ENCODE measurements at regions not wholly inside any gene's neighbourhood (a gene's known extent, or its start where the extent isn't known, plus 50 kb on each side); places are given as distances from the start of the nearest gene placed in this dataset.

- Histone ChIP-seq H3K36me3 (ENCODE audit: low read length) (no peaks in the 10 kb centered on the region), H3K9ac (ENCODE audit: low read length) (no peak overlapping the region), H3K9me3 (ENCODE audit: insufficient read depth, low read length) (no peaks in the 10 kb centered on the region), H3K9me2 (replicated peaks; ENCODE audit: insufficient read depth, low read length) (no peaks in the 10 kb centered on the region), H4K20me1 (ENCODE audit: low read depth, low read length) (no peaks in the 10 kb centered on the region), H3K4me3 (ENCODE audit: insufficient read depth, low read length, poor library complexity, severe bottlenecking) (no peak overlapping the region), H2AFZ (ENCODE audit: low read depth, low read length, severe bottlenecking) (no peak overlapping the region), H3K4me2 (ENCODE audit: low read depth, low read length, poor library complexity, severe bottlenecking) (no peak overlapping the region), H3K27me3 (ENCODE audit: low read length) (no peaks in the 10 kb centered on the region), H3K27ac (ENCODE audit: low read depth, low read length) (no peak overlapping the region), H3F3A (ENCODE audit: insufficient read depth) (no peaks in the 10 kb centered on the region), H3K79me2 (ENCODE audit: insufficient read depth, low read length) (no peaks in the 10 kb centered on the region)
- no peak for TF ChIP-seq EZH2phosphoT487 (conservative IDR thresholded peaks at IDR 0.05; ENCODE audit: low read length)
- no peak for TF ChIP-seq CTCF (IDR thresholded peaks at IDR 0.05; ENCODE audit: insufficient read depth, low read length, poor library complexity, severe bottlenecking)
Observed at GRCh38 chr13:106865716-106866440, 297.9 kb upstream of the ARGLU1 start.

- Histone ChIP-seq H4K20me1 (ENCODE audit: low read depth, low read length) (no peaks in the 10 kb centered on the region), H3K36me3 (ENCODE audit: low read length) (no peaks in the 10 kb centered on the region), H3K4me2 (ENCODE audit: low read depth, low read length, poor library complexity, severe bottlenecking) (no peak overlapping the region), H3F3A (ENCODE audit: insufficient read depth) (no peaks in the 10 kb centered on the region), H3K9me3 (ENCODE audit: insufficient read depth, low read length) (no peaks in the 10 kb centered on the region), H3K27me3 (ENCODE audit: low read length) (no peaks in the 10 kb centered on the region), H3K4me3 (ENCODE audit: insufficient read depth, low read length, poor library complexity, severe bottlenecking) (no peak overlapping the region), H2AFZ (ENCODE audit: low read depth, low read length, severe bottlenecking) (no peak overlapping the region), H3K9ac (ENCODE audit: low read length) (no peak overlapping the region), H3K9me2 (replicated peaks; ENCODE audit: insufficient read depth, low read length) (no peaks in the 10 kb centered on the region), H3K27ac (ENCODE audit: low read depth, low read length) (no peak overlapping the region), H3K79me2 (ENCODE audit: insufficient read depth, low read length) (no peaks in the 10 kb centered on the region)
- TF ChIP-seq EZH2phosphoT487 (conservative IDR thresholded peaks at IDR 0.05; ENCODE audit: low read length) = no peak
- no peak for TF ChIP-seq CTCF (IDR thresholded peaks at IDR 0.05; ENCODE audit: insufficient read depth, low read length, poor library complexity, severe bottlenecking)
Observed at GRCh38 chr13:106859533-106859904, 291.6 kb upstream of the ARGLU1 start.

GRCh38 chr13:106858903-106859532 lies 291.1 kb upstream of the ARGLU1 start:
- Histone ChIP-seq H3K27me3 (ENCODE audit: low read length) (no peaks in the 10 kb centered on the region), H3F3A (ENCODE audit: insufficient read depth) (no peaks in the 10 kb centered on the region), H3K36me3 (ENCODE audit: low read length) (no peaks in the 10 kb centered on the region), H3K4me3 (ENCODE audit: insufficient read depth, low read length, poor library complexity, severe bottlenecking) (no peak overlapping the region), H3K4me2 (ENCODE audit: low read depth, low read length, poor library complexity, severe bottlenecking) (no peak overlapping the region), H3K9ac (ENCODE audit: low read length) (no peak overlapping the region), H4K20me1 (ENCODE audit: low read depth, low read length) (no peaks in the 10 kb centered on the region), H2AFZ (ENCODE audit: low read depth, low read length, severe bottlenecking) (no peak overlapping the region), H3K9me2 (replicated peaks; ENCODE audit: insufficient read depth, low read length) (no peaks in the 10 kb centered on the region), H3K9me3 (ENCODE audit: insufficient read depth, low read length) (no peaks in the 10 kb centered on the region), H3K27ac (ENCODE audit: low read depth, low read length) (no peak overlapping the region), H3K79me2 (ENCODE audit: insufficient read depth, low read length) (no peaks in the 10 kb centered on the region)
- TF ChIP-seq CTCF (IDR thresholded peaks at IDR 0.05; ENCODE audit: insufficient read depth, low read length, poor library complexity, severe bottlenecking) = no peak
- TF ChIP-seq EZH2phosphoT487 (conservative IDR thresholded peaks at IDR 0.05; ENCODE audit: low read length) = no peak

Data from SU-DHL-6 (cell line).